Inflammatory macrophage (primary cell): ENCODE measurements at regions not wholly inside any gene's neighbourhood (a gene's known extent, or its start where the extent isn't known, plus 50 kb on each side); places are given as distances from the start of the nearest gene placed in this dataset.
"Not testable (repeated sequence)": the region's sequence is repeated elsewhere in the genome, so short reads cannot be mapped to it uniquely, and the experiment has no call there.

Source experiments
- DNase-seq, 2 donors: peaks; one replicate each; pipeline ENCODE4 v3.0.0-alpha.2; 2020 to 2022

DNA sequence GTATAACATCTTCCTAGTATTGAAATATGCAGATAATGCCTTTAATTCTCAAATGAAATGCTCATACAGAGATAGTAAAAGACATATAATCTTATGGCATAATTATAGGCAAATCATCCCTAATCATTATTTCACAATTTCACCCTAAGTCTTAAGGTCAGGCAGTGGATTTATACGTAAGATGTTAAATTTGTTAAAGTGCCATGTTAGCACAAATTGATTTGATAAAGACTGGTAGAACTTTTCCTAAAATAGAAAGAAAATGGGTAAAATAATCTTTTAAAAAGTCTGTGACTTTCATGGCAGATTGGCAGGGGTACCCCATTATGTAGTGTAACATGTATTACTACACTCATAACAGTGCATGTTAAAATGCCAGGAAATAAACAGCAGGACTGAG lies 1092.7 kb upstream of the GOT2 start:
- DNase-seq = no peak

DNA sequence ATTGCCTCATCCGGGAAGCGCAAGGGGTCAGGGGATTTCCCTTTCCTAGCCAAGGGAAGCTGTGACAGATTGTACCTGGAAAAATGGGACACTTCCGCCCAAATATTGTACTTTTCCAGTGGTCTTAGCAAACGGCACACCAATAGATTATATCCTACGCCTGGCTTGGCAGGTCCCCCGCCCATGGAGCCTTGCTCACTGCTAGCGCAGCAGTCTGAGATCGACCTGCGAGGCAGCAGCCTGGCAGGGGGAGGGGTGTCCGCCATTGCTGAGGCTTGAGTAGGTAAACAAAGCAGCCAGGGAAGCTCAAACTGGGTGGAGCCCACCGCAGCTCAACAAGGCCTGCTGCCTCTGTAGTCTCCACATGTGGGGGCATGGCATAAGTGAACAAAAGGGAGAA lies 1075.4 kb upstream of the GOT2 start:
- not testable (repeated sequence) for DNase-seq

DNA sequence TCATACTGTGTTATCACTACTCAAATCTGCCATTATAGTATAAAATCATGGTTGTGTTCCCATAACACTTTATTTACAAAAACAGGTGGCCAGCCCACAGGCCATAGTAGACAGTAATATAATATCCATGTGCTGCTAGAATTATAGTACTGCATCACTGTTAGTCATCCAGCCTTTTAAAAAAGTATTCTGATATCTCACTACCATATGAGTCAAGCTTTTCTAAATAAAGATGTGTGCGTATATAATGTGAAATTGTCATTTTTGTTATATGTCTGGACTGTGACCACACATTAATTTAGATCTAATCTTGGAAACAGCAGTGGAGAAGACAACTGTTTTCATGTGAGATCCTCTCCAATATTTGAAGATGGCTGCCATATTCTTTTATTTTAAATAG lies 1049.1 kb upstream of the GOT2 start:
- DNase-seq = no peak

GRCh38 chr16:59773330-59773729 lies 1039.2 kb upstream of the GOT2 start:
- no peak for DNase-seq

- DNase-seq = no peak
Measured at GRCh38 chr16:59759296-59759695, 1025.2 kb upstream of the GOT2 start.

- no peak for DNase-seq
Measured at GRCh38 chr16:59758848-59759247, 1024.7 kb upstream of the GOT2 start.

GRCh38 chr16:59754854-59755253 lies 1020.7 kb upstream of the GOT2 start:
- no peak for DNase-seq

DNA sequence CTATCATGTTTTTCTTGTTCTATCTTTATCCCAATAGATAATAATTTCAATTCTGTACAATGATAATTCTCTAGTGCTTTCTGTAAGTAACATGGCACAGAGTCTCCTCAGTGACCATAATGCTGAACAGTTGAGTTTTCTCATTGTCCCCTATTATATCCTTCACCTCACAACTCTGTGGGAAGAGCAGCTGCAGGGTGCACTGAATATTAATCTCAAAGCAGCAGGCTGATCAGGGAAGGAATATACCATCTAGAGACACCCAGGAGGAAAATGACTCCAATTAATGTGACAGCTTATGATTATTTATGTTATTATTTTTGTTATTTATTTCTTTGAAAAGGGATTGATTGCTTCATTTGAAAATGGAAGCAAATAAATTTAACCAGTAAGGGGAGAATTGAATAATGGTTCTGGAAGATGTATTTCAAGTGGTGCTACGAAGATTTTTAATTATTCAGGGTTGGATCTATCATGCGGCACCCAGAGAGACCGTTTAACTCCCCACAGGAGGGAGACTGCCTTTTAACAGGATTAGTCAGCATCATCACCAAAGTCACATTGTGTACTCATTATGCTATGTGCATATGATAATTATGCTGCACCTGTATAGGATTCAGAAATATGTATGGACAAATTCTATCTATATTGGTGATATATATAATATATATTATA lies 1015.7 kb upstream of the GOT2 start:
- DNase-seq = no peak

DNA sequence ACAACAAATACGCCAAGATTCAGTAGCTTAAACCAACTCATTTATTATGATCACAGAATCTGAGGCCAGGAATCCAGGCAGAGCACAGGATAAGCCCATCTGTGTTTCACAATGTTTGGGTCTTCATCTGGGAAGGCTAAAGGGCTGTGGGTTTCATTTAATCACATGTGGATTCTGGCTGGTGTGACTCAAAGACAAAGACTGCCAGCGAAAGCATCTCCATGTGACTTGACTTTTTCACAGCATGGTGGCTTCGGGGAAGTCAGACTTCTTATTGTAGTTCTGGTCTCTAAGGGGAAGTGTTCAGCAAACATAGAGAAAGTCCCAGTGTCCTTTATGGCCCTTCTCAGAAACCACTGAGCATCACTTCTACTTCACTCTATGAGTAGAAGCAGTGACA lies 1014.4 kb upstream of the GOT2 start:
- no peak for DNase-seq

DNA sequence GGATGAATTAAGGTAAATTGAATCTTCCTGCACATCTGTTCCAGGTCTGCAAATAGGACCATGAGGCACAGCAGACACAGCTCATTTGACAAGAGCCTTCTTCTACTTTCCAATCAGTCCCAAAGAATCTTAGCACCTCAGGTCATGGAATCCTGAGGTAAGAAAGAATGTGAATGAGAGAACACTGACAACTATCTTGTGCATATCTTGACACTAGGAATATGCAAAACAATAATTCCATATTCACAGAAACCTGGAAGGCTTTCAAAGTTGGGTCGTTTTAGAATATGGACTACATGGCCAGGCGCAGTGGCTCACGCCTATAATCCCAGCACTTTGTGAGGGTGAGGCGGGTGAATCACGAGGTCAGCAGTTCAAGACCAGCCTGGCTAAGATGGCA lies 1009.4 kb upstream of the GOT2 start:
- no peak for DNase-seq

DNA sequence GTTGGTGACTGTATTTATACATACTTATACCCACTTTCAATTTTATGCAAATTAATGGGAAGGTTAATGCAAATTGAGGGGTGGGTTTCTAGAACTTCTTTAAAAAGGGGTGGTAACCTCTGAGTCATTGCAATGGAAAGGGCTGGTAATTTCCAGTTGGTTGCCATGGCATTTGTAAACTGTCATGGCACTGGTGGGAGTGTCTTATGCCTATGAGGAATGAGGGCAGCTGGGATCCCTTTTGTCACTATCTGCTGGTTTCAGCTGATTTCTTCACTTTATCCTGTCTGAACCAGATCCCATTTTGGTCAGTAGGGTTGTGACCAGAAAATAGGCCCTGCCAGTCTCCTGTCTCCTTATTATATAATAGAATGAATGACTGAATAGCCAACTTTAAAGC lies 1006.7 kb upstream of the GOT2 start:
- no peak for DNase-seq

DNA sequence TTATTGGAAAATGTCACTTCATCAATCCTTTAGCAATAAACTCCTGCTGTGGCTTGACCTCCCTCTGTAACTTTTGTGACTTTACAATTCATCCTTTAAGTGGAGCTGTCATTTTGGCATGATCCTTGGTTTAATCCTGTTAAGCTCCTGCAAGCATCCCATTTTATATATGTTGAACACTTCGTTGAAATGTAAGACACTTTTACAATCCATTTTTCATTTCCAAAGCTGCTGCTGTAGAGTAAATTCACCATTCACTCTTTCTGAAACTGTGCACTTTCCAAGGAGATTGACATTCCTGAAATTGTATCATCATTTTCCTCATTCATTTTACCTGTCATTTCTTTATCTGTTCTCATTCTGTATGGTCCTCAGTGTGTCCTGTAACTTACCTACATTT lies 1003.2 kb upstream of the GOT2 start:
- no peak for DNase-seq

GRCh38 chr16:59733321-59733720 lies 999.2 kb upstream of the GOT2 start:
- no peak for DNase-seq

GRCh38 chr16:59729613-59730012 lies 995.5 kb upstream of the GOT2 start:
- DNase-seq = no peak

- no peak for DNase-seq
Measured at GRCh38 chr16:59719121-59719520, 985.0 kb upstream of the GOT2 start.

- DNase-seq = no peak
Measured at GRCh38 chr16:59707436-59708226, 973.5 kb upstream of the GOT2 start.

DNA sequence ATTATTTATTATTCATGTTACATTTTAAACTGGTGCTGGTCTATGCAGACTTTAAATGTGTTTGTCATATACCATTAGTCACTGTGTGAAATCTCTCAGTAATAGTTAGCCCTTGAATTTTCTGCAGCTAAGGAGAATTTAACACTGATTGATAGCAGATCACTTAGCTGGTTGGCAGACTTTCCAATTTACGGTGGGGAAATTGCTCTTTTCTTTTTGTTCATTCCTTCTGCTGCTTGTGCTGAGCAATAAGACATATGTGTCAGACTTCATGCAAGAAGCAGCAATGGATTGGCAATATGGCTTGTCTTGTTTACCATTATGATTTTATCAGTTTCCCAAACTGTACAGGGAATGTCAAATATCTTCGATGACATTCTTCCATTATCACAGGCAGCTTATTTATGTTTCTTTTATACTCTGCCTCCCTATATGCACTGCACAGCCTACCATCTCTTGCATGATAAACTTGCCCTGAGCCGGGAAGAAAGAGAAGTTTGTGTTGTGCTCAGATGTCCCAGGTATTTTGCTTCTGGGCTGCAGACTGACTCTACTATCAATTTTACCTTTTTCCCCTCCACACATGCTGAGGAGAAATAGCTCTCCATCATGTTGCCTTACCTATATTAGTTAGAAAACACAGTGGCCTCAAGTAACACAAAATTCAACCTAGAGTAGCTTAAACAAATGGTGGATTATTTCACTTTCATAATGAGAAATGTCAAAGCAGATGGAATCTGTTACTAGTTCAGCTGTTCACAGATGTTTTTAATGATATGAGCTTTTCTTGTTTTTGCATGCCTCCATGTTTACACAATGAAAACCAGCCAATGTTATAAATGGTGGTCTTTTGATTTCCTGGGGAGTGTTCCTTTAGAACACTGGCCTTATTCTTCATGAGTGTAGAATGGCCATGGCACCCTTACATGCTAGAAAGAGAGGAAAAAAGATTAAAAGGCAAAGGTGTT lies 968.1 kb upstream of the GOT2 start:
- DNase-seq = no peak

DNA sequence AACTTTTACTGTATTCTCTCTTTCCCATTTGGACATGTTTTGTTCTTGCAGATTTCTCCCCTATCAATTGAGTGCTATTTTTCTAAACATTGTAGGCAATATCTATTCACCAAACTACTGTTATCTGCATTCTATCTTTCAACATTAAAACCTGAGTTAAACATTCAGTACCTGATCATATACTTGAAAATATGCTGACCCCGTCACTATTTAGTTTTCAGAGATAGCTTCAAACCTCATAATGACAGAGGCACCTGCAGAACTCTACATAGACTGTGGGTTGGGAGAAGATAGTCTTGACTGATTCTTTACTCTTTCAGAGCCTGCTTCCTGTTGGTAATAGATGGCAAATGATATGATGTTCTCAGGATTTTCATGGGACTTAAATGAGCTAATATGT lies 965.7 kb upstream of the GOT2 start:
- no peak for DNase-seq

DNA sequence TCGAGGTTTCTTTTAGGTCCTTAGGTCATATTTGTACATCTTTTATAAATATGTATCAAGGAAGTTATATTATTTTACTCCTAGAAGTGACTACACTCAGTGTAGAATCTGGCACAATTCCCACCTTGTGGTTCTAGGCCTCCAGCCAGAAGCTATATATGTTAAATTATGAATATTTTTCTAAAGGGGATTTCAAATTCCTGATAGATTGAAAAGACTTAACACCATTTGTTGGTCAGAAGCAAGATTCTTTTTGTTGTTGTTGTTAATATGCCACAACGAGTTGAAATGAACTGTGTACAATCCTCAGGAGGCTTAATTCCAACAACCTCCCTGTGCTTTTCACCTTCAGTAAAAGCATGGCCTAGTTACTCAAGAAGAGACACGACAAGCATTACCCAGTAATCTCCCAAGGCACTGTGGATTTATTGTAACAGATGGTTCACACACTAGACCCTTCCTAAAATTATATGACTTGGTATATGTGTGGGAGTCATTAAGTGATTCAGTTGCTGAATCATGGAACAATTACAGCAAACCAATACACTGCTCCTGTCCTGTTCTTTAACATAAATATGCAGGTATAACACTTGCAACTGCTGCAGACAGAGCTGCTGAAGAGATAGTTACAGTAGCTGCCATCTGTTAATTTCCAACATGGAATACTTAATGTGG lies 964.4 kb upstream of the GOT2 start:
- DNase-seq = no peak

GRCh38 chr16:59697761-59698160 lies 963.6 kb upstream of the GOT2 start:
- no peak for DNase-seq

- no peak for DNase-seq
Measured at GRCh38 chr16:59697236-59697635, 963.1 kb upstream of the GOT2 start.

GRCh38 chr16:59696495-59696894 lies 962.4 kb upstream of the GOT2 start:
- DNase-seq = no peak

- DNase-seq = no peak
Measured at GRCh38 chr16:59690216-59690615, 956.1 kb upstream of the GOT2 start.
